HepG2 (cell line): ENCODE measurements at regions not wholly inside any gene's neighbourhood (a gene's known extent, or its start where the extent isn't known, plus 50 kb on each side); places are given as distances from the start of the nearest gene placed in this dataset.

Experiments
- ATAC-seq: fragments of 200-7000 bp; cut with Tn5 transposase; 3 replicates; pipeline ENCODE4 v1.9.1; 2020; ENCODE audit warnings: mild to moderate bottlenecking, moderate library complexity
- BruUV-seq: library from RNA; stranded (reverse); fragments of 400-500 nt; replicated peaks from 2 replicates; lab custom pipeline; 2021; lab: Mats Ljungman, UMichigan
- CTCF ChIA-PET: fragments of 300-600 bp; formaldehyde crosslinking; extraction: SDS; loops from one replicate; lab custom pipeline; 2021; ENCODE audit warnings: low total read pairs, inconsistent platforms, low intra/inter-chr PET ratio; lab: Yijun Ruan, JAX
- POLR2A ChIA-PET: fragments of 350-600 bp; sonication (Branson Sonifier 250); formaldehyde crosslinking; loops from one replicate; lab custom pipeline; 2020; ENCODE audit warnings: antibody characterized with exemption, inconsistent platforms; lab: Yijun Ruan, JAX
- DNase-seq: peaks from one replicate; pipeline ENCODE4 v3.0.0-alpha.2; 2015; ENCODE audit warnings: low spot score
- FAIRE-seq: peaks from 3 replicates; lab custom pipeline; 2011; peaks lifted over from hg19 to GRCh38; lab: Jason Lieb, UNC
- H2AFZ ChIP-seq: one replicate; pipeline ENCODE4 v1.6.1; 2011; ENCODE audit warnings: low read length, inconsistent platforms
- H3K27ac ChIP-seq: fragments of 300-600 bp; 3 replicates; pipeline ENCODE4 v1.8.0; 2011; ENCODE audit warnings: mixed run types, mild to moderate bottlenecking, mixed read lengths, low read length, inconsistent platforms; ENCODE audit not compliant: insufficient read depth; ENCODE audit errors: extremely low read length
- H3K27me3 ChIP-seq, 2 experiments: fragments of 200-600 bp in 1 of 2; 2 replicates in 1 of 2; 3 replicates in 1 of 2; pipeline versions ENCODE4 v1.6.0 to v1.8.0; 2011; ENCODE audit warnings: low read length in 2 of 2, mild to moderate bottlenecking in 2 of 2, moderate library complexity in 2 of 2, inconsistent platforms in 1 of 2; ENCODE audit not compliant: insufficient read depth in 2 of 2, control insufficient read depth in 1 of 2
- H3K36me3 ChIP-seq, 2 experiments: fragments of 200-600 bp in 1 of 2; replicated peaks in 1 of 2; 2 replicates in 1 of 2; 3 replicates in 1 of 2; pipeline versions ENCODE4 v1.5.1 to v1.8.0; 2011; ENCODE audit warnings: low read length in 2 of 2, inconsistent platforms in 1 of 2; ENCODE audit not compliant: insufficient read depth in 2 of 2, control insufficient read depth in 1 of 2
- H3K4me1 ChIP-seq: 2 replicates; pipeline ENCODE4 v1.5.1; 2012; ENCODE audit warnings: low read length, inconsistent platforms; ENCODE audit not compliant: insufficient read depth
- H3K4me2 ChIP-seq: 2 replicates; pipeline ENCODE4 v1.6.0; 2011; ENCODE audit warnings: low read depth, low read length, inconsistent platforms
- H3K4me3 ChIP-seq, 3 experiments: fragments of 200-600 bp in 1 of 3; sonication (generic), shearing (Covaris generic) in 1 of 3; replicated peaks in 1 of 3; 2 replicates each; pipeline ENCODE4 v1.5.1; 2011 to 2016; ENCODE audit warnings: low read length in 3 of 3, inconsistent platforms in 2 of 3, low read depth in 2 of 3, mild to moderate bottlenecking in 2 of 3, control low read depth in 1 of 3, mixed read lengths in 1 of 3; ENCODE audit not compliant: insufficient read depth in 1 of 3
- H3K79me2 ChIP-seq: one replicate; pipeline ENCODE4 v1.6.1; 2011; ENCODE audit warnings: low read length, inconsistent platforms; ENCODE audit not compliant: insufficient read depth
- H3K9ac ChIP-seq: 2 replicates; pipeline ENCODE4 v1.6.0; 2011; ENCODE audit warnings: mild to moderate bottlenecking, low read depth, low read length, inconsistent platforms; ENCODE audit not compliant: insufficient read depth
- H3K9me3 ChIP-seq: 2 replicates; pipeline ENCODE4 v1.5.1; 2012; ENCODE audit warnings: mild to moderate bottlenecking, low read length
- H4K20me1 ChIP-seq: 2 replicates; pipeline ENCODE4 v1.6.0; 2011; ENCODE audit warnings: inconsistent platforms, mild to moderate bottlenecking, low read length, moderate library complexity; ENCODE audit not compliant: insufficient read depth
- EED ChIP-seq: sonication (generic); formaldehyde crosslinking; IDR thresholded peaks from 2 replicates; pipeline ENCODE4 v1.5.0; 2020; ENCODE audit warnings: mild to moderate bottlenecking, missing genetic modification reagents
- SMAD1 ChIP-seq: sonication (generic); formaldehyde crosslinking; IDR thresholded peaks from 2 replicates; pipeline ENCODE4 v1.4.0; 2020; ENCODE audit warnings: missing genetic modification reagents, low read depth, mild to moderate bottlenecking, borderline replicate concordance
- SRSF1 ChIP-seq: fragments of 200-400 bp; formaldehyde crosslinking; optimal IDR thresholded peaks from 2 replicates; pipeline ENCODE3; 2017; ENCODE audit warnings: mild to moderate bottlenecking, low read depth, low read length, moderate library complexity
- ZEB1 ChIP-seq: IDR thresholded peaks from 2 replicates; pipeline ENCODE4 v1.6.1; 2012; ENCODE audit warnings: mild to moderate bottlenecking, low read depth, inconsistent platforms; ENCODE audit not compliant: insufficient replicate concordance
- ZFP41 ChIP-seq: sonication (generic); formaldehyde crosslinking; IDR thresholded peaks from 2 replicates; pipeline ENCODE4 v1.4.0; 2020; ENCODE audit warnings: mild to moderate bottlenecking, missing genetic modification reagents, borderline replicate concordance
- WGBS: methylation state at CpG from one replicate; pipeline ENCODE4 v1.1.6; 2017; ENCODE audit warnings: low lambda C conversion rate; 5-methylcytosine and 5-hydroxymethylcytosine counted together
- in situ Hi-C: cut with HindIII; loops from 2 replicates; pipeline ENCODE4 v1.10.0; 2017; ENCODE audit warnings: low pct_unique_long_range_greater_than_20kb; ENCODE audit not compliant: extremely low pct_ligation_motif_present
- intact Hi-C: fragments of 100-400 bp; cut with micrococcal nuclease; formaldehyde crosslinking; loops from one replicate; pipeline ENCODE4 v1.10.0; 2022; ENCODE audit not compliant: unreplicated experiment
- TF ChIP-seq, protein P1 (sequence below): sonication (generic); formaldehyde crosslinking; IDR thresholded peaks from 2 replicates; pipeline ENCODE4 v1.4.0; 2020; ENCODE audit warnings: missing genetic modification reagents
- TF ChIP-seq, protein P2 (sequence below): IDR thresholded peaks from 2 replicates; pipeline ENCODE4 v1.6.1; 2016; ENCODE audit warnings: low read depth, control low read depth
- TF ChIP-seq, protein P3 (sequence below): sonication (generic); formaldehyde crosslinking; IDR thresholded peaks from 2 replicates; pipeline ENCODE4 v1.5.1; 2020; ENCODE audit warnings: missing genetic modification reagents, mild to moderate bottlenecking, borderline replicate concordance

DNA sequence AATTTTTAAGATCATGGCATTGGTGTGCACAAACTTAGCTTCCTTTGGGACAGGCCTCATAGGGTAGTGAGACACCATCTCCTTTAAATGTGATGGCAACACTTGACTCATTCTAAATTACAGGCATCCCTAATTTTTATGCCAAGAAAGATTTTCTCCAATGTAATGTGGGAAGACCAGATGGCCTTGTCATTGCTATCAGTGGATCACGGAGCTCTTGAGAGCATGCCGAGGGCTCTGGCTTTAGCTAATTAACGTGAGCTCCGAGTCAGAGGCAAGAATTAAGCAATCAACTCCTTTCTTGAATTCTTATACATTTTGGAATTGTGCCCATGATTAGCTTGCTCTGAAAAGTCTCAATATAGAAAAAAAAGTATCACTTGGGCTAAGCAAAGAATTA lies 215.8 kb downstream of the LRRC70 start:
- in situ Hi-C loops (no loop called here), intact Hi-C loops (no loop called here)
- no peak for DNase-seq
- Histone ChIP-seq H3K9ac (no peak overlapping the region), H4K20me1 (no peaks in the 10 kb centered on the region), H3K27ac (no peak overlapping the region), H3K4me2 (no peak overlapping the region), H3K4me3 (no peak overlapping the region), H3K36me3 (no peaks in the 10 kb centered on the region), H3K4me1 (no peaks in the 10 kb centered on the region), H3K79me2 (no peaks in the 10 kb centered on the region), H3K9me3 (no peaks in the 10 kb centered on the region; the same call in 1 of the 2 replicates), H3K27me3 (no peaks in the 10 kb centered on the region), H2AFZ (no peak overlapping the region)
- WGBS, result 16% methylated on average over 4 of the region's 4 CpGs
- FAIRE-seq, result no peak
- ChIA-PET CTCF (no interaction called here), POLR2A (no interaction called here)
- BruUV-seq, result no TSS peak
- no peak for TF ChIP-seq ZFP41 (CRISPR knock-in tag)
- TF ChIP-seq SRSF1, result no peak
- TF ChIP-seq, protein P1, sequence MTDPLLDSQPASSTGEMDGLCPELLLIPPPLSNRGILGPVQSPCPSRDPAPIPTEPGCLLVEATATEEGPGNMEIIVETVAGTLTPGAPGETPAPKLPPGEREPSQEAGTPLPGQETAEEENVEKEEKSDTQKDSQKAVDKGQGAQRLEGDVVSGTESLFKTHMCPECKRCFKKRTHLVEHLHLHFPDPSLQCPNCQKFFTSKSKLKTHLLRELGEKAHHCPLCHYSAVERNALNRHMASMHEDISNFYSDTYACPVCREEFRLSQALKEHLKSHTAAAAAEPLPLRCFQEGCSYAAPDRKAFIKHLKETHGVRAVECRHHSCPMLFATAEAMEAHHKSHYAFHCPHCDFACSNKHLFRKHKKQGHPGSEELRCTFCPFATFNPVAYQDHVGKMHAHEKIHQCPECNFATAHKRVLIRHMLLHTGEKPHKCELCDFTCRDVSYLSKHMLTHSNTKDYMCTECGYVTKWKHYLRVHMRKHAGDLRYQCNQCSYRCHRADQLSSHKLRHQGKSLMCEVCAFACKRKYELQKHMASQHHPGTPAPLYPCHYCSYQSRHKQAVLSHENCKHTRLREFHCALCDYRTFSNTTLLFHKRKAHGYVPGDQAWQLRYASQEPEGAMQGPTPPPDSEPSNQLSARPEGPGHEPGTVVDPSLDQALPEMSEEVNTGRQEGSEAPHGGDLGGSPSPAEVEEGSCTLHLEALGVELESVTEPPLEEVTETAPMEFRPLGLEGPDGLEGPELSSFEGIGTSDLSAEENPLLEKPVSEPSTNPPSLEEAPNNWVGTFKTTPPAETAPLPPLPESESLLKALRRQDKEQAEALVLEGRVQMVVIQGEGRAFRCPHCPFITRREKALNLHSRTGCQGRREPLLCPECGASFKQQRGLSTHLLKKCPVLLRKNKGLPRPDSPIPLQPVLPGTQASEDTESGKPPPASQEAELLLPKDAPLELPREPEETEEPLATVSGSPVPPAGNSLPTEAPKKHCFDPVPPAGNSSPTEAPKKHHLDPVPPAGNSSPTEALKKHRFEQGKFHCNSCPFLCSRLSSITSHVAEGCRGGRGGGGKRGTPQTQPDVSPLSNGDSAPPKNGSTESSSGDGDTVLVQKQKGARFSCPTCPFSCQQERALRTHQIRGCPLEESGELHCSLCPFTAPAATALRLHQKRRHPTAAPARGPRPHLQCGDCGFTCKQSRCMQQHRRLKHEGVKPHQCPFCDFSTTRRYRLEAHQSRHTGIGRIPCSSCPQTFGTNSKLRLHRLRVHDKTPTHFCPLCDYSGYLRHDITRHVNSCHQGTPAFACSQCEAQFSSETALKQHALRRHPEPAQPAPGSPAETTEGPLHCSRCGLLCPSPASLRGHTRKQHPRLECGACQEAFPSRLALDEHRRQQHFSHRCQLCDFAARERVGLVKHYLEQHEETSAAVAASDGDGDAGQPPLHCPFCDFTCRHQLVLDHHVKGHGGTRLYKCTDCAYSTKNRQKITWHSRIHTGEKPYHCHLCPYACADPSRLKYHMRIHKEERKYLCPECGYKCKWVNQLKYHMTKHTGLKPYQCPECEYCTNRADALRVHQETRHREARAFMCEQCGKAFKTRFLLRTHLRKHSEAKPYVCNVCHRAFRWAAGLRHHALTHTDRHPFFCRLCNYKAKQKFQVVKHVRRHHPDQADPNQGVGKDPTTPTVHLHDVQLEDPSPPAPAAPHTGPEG (CRISPR knock-in tag), result no peak
- TF ChIP-seq EED (CRISPR knock-in tag), result no peak
- TF ChIP-seq, protein P2, sequence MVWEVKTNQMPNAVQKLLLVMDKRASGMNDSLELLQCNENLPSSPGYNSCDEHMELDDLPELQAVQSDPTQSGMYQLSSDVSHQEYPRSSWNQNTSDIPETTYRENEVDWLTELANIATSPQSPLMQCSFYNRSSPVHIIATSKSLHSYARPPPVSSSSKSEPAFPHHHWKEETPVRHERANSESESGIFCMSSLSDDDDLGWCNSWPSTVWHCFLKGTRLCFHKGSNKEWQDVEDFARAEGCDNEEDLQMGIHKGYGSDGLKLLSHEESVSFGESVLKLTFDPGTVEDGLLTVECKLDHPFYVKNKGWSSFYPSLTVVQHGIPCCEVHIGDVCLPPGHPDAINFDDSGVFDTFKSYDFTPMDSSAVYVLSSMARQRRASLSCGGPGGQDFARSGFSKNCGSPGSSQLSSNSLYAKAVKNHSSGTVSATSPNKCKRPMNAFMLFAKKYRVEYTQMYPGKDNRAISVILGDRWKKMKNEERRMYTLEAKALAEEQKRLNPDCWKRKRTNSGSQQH (CRISPR knock-in tag), result no peak
- no peak for TF ChIP-seq ZEB1
- TF ChIP-seq SMAD1 (CRISPR knock-in tag), result no peak
- TF ChIP-seq, protein P3, sequence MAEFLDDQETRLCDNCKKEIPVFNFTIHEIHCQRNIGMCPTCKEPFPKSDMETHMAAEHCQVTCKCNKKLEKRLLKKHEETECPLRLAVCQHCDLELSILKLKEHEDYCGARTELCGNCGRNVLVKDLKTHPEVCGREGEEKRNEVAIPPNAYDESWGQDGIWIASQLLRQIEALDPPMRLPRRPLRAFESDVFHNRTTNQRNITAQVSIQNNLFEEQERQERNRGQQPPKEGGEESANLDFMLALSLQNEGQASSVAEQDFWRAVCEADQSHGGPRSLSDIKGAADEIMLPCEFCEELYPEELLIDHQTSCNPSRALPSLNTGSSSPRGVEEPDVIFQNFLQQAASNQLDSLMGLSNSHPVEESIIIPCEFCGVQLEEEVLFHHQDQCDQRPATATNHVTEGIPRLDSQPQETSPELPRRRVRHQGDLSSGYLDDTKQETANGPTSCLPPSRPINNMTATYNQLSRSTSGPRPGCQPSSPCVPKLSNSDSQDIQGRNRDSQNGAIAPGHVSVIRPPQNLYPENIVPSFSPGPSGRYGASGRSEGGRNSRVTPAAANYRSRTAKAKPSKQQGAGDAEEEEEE (CRISPR knock-in tag), result no peak
- ATAC-seq, result no peak
